B cell (primary cell): ENCODE measurements at regions not wholly inside any gene's neighbourhood (a gene's known extent, or its start where the extent isn't known, plus 50 kb on each side); places are given as distances from the start of the nearest gene placed in this dataset.

Source experiments
- CTCF ChIP-seq: fragments of 200-600 bp; IDR thresholded peaks from one replicate; pipeline ENCODE4 v1.8.0; 2022; ENCODE audit warnings: antibody characterized with exemption, mild to moderate bottlenecking
- EZH2 ChIP-seq: IDR thresholded peaks from 2 replicates; pipeline ENCODE4 v1.6.1; 2012; ENCODE audit warnings: borderline replicate concordance, low read depth, mild to moderate bottlenecking, moderate library complexity, low read length; ENCODE audit not compliant: insufficient read depth, poor library complexity, severe bottlenecking

- TF ChIP-seq CTCF (no peak), EZH2 (no peak)
Measured at GRCh38 chr1:219699870-219700269, 87.0 kb upstream of the ZC3H11B start.
